UCSD-AML1 (cell line): ENCODE measurements at regions not wholly inside any gene's neighbourhood (a gene's known extent, or its start where the extent isn't known, plus 50 kb on each side); places are given as distances from the start of the nearest gene placed in this dataset.

Experiments used
- DNase-seq: peaks from one replicate; lab custom pipeline; 2025; ENCODE audit not compliant: unreplicated experiment; lab: John Stamatoyannopoulos, UW

DNA sequence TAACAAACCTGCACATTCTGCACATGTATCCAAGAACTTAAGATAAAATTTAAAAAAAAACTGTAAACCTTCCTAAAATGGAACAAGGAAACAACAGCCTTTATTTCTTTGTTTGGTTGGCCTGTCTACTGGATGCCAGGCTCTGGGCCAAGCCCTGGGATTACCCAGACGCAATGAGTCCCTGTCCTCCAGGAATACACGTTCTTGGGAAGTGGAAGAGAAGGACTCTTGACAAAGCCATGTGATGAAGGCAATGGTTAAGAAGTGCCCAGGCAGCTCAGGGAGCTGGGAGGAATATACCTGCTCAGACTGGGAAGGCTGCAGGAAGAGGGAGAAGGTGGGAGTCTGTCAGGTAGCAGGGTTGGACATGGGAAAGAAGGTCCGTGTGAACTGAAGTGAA lies 115.4 kb downstream of the AXIN2 start:
- DNase-seq, result no peak

DNA sequence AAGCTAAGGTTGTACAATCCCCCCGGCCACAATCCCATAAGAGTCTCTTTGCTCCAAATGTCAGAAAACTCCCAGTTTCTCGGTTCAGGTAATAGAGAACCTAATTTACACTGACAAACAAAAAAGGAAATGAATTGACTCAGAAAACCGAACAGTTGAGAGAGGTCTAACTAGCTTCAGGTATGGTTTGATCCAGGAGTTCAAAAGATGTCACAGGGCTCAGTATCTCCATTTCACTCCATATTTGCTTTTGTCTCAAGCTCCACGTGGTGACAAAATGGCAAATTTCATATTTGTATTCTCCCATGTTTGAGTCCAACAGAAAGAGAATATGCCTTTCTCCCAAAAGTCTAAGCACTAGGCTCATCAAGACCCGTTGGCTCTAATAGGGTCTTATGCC lies 117.4 kb downstream of the AXIN2 start:
- no peak for DNase-seq

DNA sequence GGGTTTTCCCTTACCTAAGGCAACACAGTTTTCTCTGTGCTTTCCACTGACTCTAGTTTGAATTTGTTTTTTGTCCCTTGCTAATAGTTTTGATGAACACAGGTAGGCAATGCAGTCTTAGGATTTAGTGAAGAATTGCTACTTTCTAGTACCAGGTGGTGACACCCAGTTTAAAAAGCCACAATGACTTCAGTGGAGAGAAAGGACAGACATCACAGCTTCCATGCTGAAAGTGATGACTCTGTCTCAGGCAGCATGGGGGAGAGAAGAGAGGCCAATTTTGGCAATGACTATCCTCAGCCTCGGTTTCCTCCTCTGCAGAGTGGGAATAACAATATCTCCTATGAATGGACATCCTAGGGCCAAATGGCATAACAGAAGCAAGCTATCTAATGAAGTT lies 118.8 kb downstream of the AXIN2 start:
- no peak for DNase-seq

DNA sequence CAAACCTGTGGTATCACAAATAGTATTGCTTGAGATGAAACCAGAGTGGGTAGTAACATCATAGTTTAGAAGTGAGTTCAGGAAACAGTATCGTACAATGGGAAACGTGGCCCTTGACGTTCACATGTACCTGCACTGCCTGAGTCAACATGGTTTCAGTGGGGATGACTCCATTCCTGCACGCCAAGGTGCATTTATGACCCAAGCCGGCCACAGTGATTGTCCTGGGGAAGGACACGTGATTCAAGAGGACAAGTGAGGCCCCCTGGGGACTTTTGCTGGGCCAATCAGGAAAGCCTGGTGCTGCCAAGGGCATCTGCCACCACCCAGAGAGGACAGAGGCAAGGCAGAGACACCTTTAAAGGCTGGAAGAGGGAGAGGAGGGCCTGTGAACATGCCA lies 119.2 kb downstream of the AXIN2 start:
- no peak for DNase-seq

DNA sequence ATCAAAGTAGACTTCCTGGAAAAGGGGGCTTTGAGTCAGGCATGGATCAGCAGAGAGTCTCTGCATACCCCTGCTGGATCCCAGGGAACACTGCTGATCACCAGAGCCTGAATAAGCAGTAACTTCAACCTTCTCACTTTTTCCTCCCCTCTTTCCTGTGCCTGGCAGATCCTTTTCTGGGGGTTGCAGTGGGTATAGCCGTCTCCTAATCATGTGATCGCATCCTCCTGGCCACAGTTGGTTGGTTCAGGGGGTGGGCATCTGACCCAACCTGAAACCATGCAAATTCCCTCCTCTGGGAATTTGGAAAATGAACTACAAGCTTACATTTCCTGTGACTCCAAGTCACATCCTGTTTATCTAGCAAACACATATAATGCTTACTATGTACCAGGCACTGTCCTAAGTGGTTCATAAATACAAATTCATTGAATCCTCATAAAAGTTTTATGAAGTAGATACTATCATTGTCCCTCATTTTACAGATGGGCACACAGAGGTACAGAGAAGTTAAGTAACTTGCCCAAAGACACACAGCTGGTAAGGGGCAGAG lies 120.3 kb downstream of the AXIN2 start:
- DNase-seq, result no peak

DNA sequence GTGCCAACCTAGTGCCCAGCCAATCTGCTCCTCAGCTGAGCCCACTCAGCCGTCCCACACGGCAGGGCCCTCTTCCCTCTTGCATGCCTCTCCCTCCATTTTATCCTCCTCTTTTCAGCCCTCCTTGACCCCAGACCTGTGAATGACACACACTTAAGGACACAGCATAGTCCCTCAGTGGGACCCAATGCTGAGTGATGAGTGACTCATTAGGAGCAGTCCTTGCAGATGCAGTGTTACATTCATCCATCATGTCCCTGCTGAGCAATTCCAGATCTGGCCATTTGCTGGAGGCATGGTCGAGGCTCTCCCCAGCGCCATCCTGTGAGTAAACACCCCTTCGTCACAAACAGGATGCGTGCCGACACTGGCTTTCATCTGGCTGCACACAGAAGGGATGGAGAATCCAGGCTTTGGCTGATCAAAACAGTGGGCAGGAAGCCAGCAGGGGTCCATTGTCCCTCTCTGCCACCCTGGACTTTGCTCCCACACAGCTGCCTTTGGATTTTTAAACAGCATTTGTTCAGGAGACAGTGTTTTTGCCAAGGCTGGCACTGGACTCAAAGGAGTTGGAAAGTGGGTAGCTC lies 122.6 kb downstream of the AXIN2 start:
- no peak for DNase-seq

DNA sequence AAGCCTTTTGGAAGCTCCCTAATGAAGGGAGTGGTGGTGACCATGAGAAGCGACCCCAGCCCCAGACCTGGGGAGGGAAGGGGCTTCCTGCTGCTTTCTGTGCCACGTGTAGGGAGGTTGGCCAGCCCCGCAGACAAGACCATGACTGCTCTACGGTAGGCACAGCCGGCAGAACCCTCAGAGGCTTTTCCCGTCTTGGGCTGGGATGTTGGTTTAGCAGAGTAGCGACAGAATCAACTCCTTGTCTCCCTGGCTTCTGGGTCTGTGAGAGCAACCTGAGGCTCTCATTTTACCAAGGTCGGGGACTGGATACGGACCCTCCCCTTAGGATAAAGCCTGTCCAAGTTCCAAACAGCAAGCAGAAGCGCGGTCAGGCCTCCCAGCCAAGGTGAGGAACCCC lies 123.3 kb downstream of the AXIN2 start:
- no peak for DNase-seq

DNA sequence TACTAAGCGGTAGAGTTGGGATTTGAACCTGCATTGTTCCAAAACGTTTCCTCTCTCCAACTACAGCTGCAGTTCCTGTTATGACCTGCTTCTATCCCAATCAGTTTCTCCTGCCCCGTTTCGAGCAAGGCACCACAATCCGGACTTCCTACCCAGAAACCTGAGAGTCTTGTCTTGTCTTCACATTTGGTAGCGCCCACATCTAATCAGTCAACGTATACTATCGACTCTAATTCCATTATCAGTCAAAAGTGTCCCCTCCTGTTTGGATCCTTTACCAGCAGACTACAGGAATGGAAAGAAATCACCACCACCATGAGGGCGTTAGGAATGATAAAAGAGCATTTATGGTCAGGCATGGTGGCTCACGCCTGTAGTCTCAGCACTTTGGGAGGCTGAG lies 124.6 kb downstream of the AXIN2 start:
- DNase-seq, result no peak

DNA sequence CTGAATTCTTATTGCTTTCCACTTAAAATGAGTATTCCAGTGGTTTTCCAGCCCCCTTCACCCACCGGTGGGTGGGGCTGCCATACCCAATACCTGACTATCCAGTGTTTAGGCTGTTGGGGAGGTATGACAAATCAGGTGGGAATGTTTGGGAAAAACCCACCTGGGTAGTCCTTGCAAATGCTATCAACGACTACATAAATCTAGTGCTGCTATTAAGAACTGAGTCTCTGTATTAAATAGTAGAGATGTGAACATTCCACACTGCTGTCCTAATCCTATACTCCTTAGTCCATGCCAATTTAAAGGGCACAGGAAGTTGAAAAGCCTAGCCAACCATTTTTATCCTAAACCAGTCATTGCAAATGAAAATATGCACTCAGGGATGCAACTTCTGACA lies 126.6 kb downstream of the AXIN2 start:
- DNase-seq, result no peak

DNA sequence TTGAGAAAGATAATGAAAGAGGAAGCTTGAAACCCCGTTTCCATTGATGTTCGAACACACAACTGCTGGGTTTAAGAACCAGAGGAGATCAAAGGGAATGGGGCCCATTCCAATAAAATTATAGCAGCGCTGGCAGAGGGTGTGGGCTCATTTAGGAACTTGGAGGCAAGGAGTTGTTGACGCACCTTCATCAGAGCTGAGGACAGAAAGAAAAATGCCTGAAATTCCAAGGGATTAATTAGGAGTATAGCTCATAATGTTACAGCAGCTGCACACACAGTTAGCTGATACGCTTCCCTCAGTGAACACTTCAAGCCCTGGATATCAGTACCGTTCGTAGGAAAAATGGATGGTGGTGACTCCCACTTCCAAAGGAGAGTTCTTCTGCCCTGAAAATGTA lies 127.2 kb downstream of the AXIN2 start:
- no peak for DNase-seq

DNA sequence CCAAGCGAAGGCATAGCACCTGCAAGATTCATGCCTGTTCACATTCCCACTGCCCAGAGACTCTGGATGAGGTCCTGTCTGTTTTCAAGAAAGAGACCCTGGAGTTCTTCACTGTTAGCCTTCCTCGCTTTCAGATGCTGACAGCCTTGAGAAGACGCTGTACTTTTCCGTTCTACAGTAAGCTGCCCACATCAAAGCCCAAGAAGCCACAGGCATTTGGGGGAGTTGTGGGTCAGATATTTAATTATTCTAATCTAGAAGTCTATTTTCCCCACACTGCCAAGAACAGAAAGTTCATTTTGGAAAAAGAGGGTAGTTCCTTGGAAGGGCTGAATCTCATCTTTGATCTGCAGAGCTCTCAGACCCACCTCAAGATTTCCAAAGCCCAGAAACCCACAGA lies 127.9 kb downstream of the AXIN2 start:
- DNase-seq, result no peak

DNA sequence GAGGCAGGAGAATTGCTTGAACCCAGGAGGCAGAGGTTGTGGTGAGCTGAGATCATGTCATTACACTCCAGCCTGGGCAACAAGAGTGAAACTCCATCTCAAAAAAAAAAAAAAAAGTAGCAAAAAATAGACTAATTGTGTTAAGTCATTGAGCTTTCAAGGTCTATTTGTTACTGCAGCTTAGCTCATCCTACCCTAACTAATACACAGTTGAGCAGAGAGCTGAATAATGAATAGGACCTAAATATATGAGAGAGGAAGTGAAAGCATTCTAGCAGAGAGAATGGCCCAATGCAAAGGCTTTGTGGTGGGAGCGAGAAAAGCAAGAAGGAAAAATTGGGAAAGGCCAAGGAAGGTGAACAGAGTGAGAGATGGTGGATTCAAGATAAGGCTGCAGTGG lies 128.3 kb downstream of the AXIN2 start:
- DNase-seq, result no peak

DNA sequence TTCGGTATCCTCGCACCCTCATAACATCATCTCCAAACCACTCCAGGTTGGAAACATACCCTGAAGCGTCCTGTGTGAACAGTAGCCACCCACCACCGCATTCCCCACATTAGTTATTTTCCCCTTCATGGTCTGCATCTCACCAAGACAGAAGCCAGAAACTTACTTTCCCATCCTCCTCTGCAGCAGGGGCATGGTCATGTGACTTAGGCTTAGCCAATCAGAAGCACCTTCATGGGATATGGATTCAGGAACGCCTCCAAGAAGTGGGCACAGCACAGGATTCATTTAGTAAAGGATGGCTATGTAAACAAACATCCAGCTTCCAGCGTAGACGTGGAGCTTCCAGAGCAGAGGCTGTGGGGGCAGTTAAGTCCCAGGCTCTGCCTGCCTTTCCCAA lies 130.3 kb downstream of the AXIN2 start:
- DNase-seq, result no peak

DNA sequence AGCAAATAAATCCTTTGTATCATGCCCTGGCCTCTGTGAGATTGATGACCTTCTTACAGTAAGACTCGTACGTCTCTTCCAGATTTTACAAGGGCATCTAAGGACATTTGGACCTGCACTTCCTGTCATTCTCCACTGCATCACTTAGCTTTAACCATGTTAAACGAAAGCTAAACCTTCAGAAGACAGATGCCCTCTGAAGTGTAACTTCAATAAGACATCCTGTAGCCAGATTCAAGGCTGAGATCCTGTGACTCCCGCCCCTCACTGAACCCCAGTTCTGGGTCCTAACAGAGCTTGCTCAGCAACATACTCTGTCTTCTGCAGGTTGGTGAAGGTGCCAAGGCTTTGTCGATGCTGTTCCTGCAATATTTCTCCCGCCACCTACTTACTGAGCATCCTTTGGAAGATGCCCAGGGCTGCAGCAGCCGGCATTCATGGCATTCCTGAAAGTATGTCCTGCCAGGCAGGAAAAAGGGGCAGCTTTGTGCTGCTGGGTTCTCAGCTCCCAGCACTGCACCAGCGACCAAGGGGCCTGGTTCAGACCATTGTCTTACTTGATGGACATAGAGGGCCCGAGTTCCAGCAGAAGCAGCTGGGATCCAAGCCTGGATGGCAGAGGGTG lies 131.1 kb downstream of the AXIN2 start:
- no peak for DNase-seq

DNA sequence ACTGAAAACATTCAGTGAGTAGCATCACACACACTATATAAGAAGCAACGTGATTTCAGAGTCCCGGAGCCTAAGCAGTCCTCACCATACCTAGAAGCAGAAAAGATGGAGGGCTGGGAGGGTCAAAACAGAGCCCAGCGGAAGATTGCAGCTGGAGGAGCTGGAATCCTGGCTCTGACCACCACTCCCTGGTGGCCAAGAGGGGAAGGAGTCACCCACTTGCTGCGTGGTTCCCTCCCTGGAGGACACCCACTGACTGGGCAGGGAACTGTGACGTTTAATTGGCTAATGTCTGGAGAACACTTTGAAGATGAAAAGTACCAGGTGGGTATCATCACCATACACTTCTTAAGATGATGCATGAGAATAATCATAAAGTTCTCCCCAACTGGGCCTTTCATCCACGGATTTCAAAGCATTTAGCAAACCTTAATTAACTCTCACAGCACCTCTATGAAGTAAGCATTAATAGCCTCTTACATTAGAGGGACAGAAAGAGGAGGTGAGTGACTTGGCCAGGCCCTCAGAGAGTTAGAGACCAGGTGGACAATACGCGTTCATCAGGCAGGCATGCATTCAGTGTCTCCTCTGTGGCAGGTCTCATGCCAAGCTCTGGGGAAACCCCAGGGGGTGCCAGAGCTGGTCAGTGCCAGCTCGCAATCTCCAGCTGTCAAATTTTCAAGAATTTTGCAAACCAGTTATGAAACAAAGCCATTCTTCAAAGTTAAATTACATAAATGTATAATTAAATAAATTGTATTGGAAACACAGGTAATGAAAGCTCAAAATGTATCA lies 137.9 kb downstream of the AXIN2 start:
- DNase-seq, result no peak

DNA sequence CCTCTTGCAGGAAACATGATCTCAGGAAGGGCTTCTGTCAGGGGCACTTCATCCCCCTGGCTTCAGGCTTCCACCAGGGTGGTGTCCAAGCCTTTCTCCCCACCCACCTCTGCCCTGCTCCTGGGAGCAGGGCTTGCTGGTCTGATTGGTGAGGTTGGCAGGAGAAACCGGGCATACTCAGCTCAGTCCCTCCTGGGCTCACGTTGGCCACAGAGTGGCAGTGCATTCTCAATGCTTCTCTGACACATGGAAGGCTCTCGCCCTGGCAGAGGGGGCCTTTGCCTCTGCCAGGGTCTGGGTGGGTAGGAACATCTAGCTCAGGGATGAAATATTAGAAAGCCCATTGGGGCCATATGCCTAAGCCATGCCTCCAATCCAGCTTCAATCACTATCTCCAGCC lies 142.8 kb downstream of the AXIN2 start:
- DNase-seq, result no peak

DNA sequence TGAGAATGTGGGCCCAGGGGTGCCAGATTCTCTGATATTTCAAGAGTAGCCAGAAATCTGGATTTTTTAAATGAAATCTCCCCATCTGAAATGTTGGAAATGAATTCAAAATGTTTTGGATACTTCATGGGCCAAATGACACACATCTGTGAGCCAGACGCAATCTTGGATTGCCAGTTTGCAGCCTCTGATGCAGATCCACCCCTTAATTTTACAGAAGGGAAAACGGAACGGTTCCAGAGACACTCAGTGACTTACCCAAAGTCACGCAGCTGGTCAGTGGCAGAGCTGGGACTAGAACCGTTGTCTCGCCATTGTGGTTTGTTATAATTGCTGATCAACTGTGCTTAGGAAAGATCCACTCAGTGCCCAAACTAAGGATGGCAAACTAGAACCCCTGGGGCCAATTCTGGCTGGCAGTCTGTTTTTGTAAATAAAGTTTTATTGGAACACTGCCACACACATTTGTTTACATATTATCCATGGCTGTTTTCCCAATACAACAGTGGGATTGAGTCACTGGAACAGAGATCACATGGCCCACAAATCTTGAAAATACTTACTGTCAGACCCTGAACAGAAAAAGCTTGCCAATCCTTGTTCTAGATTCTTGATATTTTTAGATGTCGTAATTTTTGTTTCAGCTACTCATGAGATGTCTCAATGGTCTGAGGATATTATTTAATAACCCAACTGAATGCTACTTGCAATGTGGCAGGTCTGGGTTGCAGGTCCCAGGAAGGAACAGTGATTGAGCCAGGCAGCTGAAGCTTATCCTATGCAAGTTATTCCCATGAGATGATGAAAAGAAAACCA lies 143.8 kb downstream of the AXIN2 start:
- DNase-seq, result no peak

DNA sequence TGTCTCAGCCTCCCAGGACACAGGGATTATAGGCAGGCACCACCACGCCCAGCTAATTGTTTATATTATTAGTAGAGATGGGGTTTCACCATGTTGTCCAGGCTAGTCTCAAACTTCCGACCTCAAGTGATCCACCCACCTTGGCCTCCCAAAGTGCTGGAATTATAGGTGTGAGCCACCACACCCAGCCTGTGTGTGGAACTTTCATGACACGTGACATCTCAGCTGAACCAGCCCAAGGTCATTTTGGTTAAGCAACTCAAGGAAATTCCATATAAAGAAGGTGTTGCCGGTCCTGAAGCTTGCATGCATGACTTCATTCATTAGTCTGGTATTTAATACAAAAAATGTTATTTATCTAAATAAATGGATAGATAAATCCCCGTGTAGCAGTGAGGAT lies 145.5 kb downstream of the AXIN2 start:
- no peak for DNase-seq

DNA sequence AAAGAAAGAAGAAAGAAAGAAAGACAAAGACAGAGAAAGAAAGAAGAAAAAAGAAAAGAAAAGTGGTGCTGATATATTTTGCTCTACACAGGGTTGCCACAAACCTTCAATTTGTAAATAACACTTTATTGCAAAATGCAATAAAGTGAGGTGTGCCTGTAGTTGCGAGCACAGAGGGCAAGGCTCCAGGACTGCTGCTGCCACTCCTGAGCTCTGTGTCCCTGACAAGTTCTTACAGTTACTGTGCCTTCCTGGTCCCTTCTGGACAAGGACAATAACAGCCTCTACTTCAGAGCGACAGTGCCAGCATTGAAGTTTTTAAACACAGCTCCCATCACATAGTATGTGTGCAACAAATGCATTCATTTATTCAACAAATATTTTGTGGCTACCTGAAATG lies 148.1 kb downstream of the AXIN2 start:
- no peak for DNase-seq

DNA sequence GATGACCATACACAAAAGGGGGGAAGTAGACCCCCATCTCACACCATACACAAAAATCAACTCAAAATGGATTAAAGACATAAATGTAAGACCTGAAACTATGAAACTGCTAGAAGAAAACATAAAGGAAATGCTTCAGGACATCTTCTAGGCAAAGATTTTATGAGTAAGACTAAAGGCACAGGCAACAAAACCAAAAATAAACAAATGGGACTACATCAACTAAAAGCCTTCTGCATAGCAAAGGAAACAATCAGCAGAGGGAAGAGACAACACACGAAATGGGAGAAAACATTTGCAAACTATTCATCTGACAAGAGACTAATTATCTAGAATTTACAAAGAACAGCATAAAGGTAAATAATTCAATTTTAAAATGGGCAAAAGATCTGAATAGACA lies 152.1 kb downstream of the AXIN2 start:
- DNase-seq, result no peak

DNA sequence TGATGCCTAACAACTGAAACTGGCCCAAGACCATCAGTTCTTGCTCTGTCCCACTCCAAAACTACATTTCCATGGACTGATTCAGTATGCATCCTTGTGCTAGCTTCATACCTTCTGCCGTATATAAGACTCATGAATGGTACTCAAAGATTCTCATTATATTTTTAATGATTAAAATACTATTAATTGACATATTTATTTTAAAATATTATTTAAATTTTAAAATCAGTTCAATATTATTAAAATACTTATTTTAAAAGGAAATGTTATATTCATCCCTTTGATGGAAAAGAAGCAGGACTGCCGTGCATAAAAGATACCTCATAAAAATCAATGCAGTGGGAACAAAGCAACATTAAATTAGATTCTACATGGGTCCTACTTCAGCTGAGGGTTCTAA lies 153.4 kb downstream of the AXIN2 start:
- DNase-seq, result no peak
